HL-60/S4 (cell line): ENCODE measurements at regions not wholly inside any gene's neighbourhood (a gene's known extent, or its start where the extent isn't known, plus 50 kb on each side); places are given as distances from the start of the nearest gene placed in this dataset.
"Not testable (repeated sequence)": the region's sequence is repeated elsewhere in the genome, so short reads cannot be mapped to it uniquely, and the experiment has no call there.

Experiments
- in situ Hi-C: fragments of 300-500 bp; cut with MboI; formaldehyde crosslinking; loops from 2 replicates; pipeline ENCODE4 v1.14.3; 2022; ENCODE audit warnings: low sequenced_read_pairs

- in situ Hi-C loops = no loop called here
Measured at GRCh38 chr10:120047926-120048325, 155.4 kb downstream of the SEC23IP start.

- in situ Hi-C loops = no loop called here
Measured at GRCh38 chr10:120048391-120048790, 155.9 kb downstream of the SEC23IP start.

GRCh38 chr10:120051671-120052070, 159.1 kb downstream of the SEC23IP start:
- in situ Hi-C loops = no loop called here

- in situ Hi-C loops = no loop called here
Measured at GRCh38 chr10:120052964-120053702, 160.6 kb downstream of the SEC23IP start.

- in situ Hi-C loops = not testable (repeated sequence)
Measured at GRCh38 chr10:120059790-120060189, 167.3 kb downstream of the SEC23IP start.

- in situ Hi-C loops = no loop called here
Measured at GRCh38 chr10:120067427-120067826, 174.9 kb downstream of the SEC23IP start.

- in situ Hi-C loops = no loop called here
Measured at GRCh38 chr10:120069700-120070099, 177.2 kb downstream of the SEC23IP start.

GRCh38 chr10:120075349-120075748, 182.8 kb downstream of the SEC23IP start:
- in situ Hi-C loops = no loop called here

- in situ Hi-C loops = no loop called here
Measured at GRCh38 chr10:120076996-120077706, 184.6 kb downstream of the SEC23IP start.

GRCh38 chr10:120077707-120078492, 185.4 kb downstream of the SEC23IP start:
- in situ Hi-C loops = no loop called here

GRCh38 chr10:120085096-120085796, 192.7 kb downstream of the SEC23IP start:
- in situ Hi-C loops = no loop called here

GRCh38 chr10:120086066-120086465, 193.5 kb downstream of the SEC23IP start:
- in situ Hi-C loops = no loop called here

GRCh38 chr10:120087109-120087508, 194.6 kb downstream of the SEC23IP start:
- in situ Hi-C loops = no loop called here

GRCh38 chr10:120095875-120096274, 203.3 kb downstream of the SEC23IP start:
- in situ Hi-C loops = no loop called here

GRCh38 chr10:120097766-120098165, 205.2 kb downstream of the SEC23IP start:
- in situ Hi-C loops = no loop called here

GRCh38 chr10:120098232-120098930, 205.9 kb downstream of the SEC23IP start:
- in situ Hi-C loops = no loop called here

- in situ Hi-C loops = no loop called here
Measured at GRCh38 chr10:120103738-120104560, 211.4 kb downstream of the SEC23IP start.

GRCh38 chr10:120105001-120105400, 212.5 kb downstream of the SEC23IP start:
- in situ Hi-C loops = no loop called here

- in situ Hi-C loops = no loop called here
Measured at GRCh38 chr10:120105492-120105891, 213.0 kb downstream of the SEC23IP start.
